ENCODE measurements at regions not wholly inside any gene's neighbourhood (a gene's known extent, or its start where the extent isn't known, plus 50 kb on each side); places are given as distances from the start of the nearest gene placed in this dataset.

DNA sequence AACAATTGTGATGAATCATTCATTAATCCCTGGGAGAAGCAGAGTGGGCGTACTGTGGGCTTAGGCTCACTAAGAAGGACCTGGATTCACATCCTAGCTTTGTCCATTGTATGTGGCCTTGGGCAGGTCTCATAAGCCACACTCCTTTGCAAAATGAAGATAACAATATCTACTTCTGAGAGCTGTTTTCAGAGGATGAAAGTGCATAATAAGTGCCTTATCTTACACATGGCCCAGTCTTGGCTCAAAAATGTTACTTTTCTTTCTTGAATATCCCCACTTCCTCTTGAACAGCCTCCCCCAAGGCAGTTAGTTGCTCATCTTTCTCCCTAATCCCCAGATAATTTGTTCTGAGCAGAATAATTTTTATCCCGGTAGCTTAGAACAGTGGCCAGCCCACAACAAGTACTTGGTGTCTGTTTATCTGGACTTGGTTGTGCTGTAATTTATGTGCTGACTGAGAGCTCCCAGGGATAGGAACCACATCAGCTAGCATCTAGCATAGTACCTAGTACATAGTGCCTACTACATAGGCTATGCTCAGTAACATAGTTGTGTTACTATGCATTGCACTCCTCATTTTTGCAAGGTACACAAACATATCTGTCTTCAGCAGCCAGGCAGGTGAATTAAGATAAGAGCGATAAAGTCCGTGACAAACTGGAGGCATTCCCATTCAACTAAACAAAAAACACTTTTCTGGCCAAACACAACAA is 61.7 kb upstream of the NUDT4 start:
- H3K4me3 ChIP-seq, result no peak overlapping the region
- no peak for DNase-seq
- no peaks in the 10 kb centered on the region for H3K27me3 ChIP-seq
- 15 to 24% (median 18%) methylated on average over 4 of the region's 4 CpGs for WGBS, 3 donors
- H3K9me3 ChIP-seq, result no peaks in the 10 kb centered on the region
- no peak for TF ChIP-seq POLR2A (IDR thresholded peaks at IDR 0.05)
- TF ChIP-seq, protein P1, sequence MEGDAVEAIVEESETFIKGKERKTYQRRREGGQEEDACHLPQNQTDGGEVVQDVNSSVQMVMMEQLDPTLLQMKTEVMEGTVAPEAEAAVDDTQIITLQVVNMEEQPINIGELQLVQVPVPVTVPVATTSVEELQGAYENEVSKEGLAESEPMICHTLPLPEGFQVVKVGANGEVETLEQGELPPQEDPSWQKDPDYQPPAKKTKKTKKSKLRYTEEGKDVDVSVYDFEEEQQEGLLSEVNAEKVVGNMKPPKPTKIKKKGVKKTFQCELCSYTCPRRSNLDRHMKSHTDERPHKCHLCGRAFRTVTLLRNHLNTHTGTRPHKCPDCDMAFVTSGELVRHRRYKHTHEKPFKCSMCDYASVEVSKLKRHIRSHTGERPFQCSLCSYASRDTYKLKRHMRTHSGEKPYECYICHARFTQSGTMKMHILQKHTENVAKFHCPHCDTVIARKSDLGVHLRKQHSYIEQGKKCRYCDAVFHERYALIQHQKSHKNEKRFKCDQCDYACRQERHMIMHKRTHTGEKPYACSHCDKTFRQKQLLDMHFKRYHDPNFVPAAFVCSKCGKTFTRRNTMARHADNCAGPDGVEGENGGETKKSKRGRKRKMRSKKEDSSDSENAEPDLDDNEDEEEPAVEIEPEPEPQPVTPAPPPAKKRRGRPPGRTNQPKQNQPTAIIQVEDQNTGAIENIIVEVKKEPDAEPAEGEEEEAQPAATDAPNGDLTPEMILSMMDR (IDR thresholded peaks at IDR 0.05), result no peak
- no peak for TF ChIP-seq EP300 (IDR thresholded peaks at IDR 0.05)
- H3K4me1 ChIP-seq (ENCODE audit: insufficient read depth), result peaks cover 3% of the 10 kb centered on the region
- intact Hi-C loops (cut with DNase I), result no loop called here
- no peak overlapping the region for H3K27ac ChIP-seq
- H3K36me3 ChIP-seq, result no peaks in the 10 kb centered on the region

DNA sequence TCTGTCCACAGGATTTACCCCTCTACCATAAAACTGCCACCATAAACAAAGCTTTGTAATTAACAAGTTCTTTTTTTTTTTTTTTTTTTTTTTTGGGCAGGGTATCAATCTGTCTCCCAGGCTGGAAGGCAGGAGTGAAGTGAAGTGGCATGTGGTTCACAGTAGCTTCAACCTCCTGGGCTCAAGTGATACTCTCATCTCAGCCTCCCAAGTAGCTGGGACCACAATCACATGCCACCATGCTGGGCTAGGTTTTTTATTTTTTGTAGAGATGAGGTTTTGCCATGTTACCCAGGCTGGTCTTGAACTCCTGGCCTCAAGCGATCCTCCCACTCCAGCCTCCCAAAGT is 61.1 kb upstream of the NUDT4 start:
- WGBS, 3 donors, result 88 to 100% (median 96%) methylated on average over 1 of the region's 1 CpG
- TF ChIP-seq EP300 (IDR thresholded peaks at IDR 0.05) (no peak), POLR2A (IDR thresholded peaks at IDR 0.05) (no peak)
- TF ChIP-seq, protein P1 (IDR thresholded peaks at IDR 0.05), result no peak

DNA sequence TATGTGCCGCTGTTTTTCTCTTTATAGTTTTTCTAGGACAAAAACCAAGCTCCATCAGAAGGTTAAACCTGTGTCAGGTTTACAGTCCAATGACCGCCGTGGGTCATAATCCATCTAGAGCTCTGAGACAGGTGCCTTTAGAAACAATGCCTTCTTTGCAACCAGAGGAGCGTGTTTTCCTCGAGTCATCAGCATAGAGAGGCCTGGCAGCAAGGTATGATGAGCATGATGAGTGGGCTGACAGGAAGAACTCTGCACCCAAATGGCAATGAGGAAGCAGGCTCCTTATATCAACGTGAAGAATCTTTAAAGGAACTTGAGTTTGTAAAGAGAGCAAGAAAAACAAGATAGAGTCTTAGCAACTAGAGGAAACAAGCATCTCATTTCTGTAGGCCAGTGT is 60.5 kb upstream of the NUDT4 start:
- DNase-seq, result no peak
- Histone ChIP-seq H3K27me3 (no peaks in the 10 kb centered on the region), H3K4me1 (ENCODE audit: insufficient read depth) (peaks cover 3% of the 10 kb centered on the region), H3K36me3 (no peaks in the 10 kb centered on the region), H3K27ac (no peak overlapping the region), H3K9me3 (no peaks in the 10 kb centered on the region), H3K4me3 (no peak overlapping the region)
- TF ChIP-seq EP300 (IDR thresholded peaks at IDR 0.05), result no peak
- TF ChIP-seq, protein P1 (IDR thresholded peaks at IDR 0.05), result no peak
- no peak for TF ChIP-seq POLR2A (IDR thresholded peaks at IDR 0.05)
- 80 to 83% (median 82%) methylated on average over 6 of the region's 6 CpGs for WGBS, 3 donors
- intact Hi-C loops (cut with DNase I), result no loop called here

More for the DNA sequence above, 61.1 kb upstream of the NUDT4 start:
- H3K4me1 ChIP-seq (ENCODE audit: insufficient read depth), result peaks cover 3% of the 10 kb centered on the region
- H3K27me3 ChIP-seq, result no peaks in the 10 kb centered on the region
- no peak overlapping the region for H3K4me3 ChIP-seq
- no peak for DNase-seq
- no peaks in the 10 kb centered on the region for H3K36me3 ChIP-seq
- no peak overlapping the region for H3K27ac ChIP-seq
- no peaks in the 10 kb centered on the region for H3K9me3 ChIP-seq
- intact Hi-C loops (cut with DNase I), result no loop called here

DNA sequence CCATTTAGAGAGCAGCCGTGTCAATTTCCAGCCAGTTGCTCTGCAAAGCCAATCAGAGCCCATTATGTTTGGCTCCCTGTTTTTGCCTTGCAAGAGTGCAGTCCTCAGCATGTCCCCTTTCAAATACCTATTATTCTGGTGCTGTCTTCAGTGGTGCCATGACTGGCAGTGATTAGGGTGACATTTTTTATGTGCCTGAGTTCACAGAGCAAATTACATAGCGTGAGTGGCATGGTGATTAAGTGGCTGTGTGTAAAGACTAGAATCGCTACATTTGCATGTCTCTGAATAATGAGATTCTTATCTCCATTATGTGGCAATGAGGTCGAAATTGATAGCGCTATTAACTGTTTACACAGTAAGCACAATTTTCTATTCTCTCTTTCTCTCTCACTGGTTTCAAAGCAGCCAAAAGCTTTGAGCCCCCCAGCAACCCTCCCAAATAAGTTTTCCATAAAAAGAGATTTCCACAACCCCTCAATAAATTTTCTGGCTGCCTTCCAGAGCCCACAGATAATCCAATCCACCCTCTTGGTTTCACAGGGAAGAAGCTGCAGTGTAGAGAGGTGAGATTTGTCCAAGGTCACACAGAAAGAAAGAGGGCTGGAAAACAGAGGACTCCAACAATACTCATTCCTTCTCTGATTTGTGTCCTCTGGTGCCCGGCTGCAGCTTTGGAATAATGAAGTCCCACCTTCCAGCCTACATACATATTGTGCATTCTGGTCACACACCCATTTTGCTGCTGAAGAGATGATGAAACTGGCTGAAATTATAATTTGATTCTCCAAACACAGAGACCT is 58.8 kb upstream of the NUDT4 start:
- no peak overlapping the region for H3K4me3 ChIP-seq
- no peaks in the 10 kb centered on the region for H3K36me3 ChIP-seq
- no peaks in the 10 kb centered on the region for H3K27me3 ChIP-seq
- no peaks in the 10 kb centered on the region for H3K9me3 ChIP-seq
- H3K4me1 ChIP-seq (ENCODE audit: insufficient read depth), result peaks cover 3% of the 10 kb centered on the region
- H3K27ac ChIP-seq, result no peak overlapping the region
- intact Hi-C loops (cut with DNase I), result no loop called here
- no peak for DNase-seq
- TF ChIP-seq, protein P1 (IDR thresholded peaks at IDR 0.05), result no peak
- no peak for TF ChIP-seq POLR2A (IDR thresholded peaks at IDR 0.05)
- no peak for TF ChIP-seq EP300 (IDR thresholded peaks at IDR 0.05)
- 77 to 93% (median 82%) methylated on average over 6 of the region's 6 CpGs for WGBS, 3 donors

Data from ovary (tissue), 7 donors.